ENCODE measurements at regions not wholly inside any gene's neighbourhood (a gene's known extent, or its start where the extent isn't known, plus 50 kb on each side); places are given as distances from the start of the nearest gene placed in this dataset.

DNA sequence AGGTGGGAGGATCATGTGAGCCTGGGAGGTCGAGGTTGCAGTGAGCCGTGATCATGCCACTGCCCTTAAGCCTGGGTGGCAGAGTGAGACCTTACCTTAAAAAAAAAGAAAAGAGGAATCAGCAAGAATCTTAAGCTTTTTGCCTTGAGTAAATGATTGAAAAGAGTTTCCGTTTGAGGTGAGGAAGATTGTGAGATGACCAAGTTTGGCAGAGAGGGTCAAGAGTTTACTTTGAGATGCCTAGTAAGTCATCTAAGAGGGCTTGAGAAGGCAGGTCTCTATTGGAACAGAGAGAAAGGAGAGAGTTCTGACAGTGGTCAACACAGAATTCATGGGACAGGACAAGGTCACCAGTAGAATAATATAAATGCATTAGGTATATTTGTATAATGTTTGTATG, 572.1 kb downstream of the TLE4 start:
- no peak for TF ChIP-seq ZNF570 (CRISPR knock-in tag; IDR thresholded peaks at IDR 0.05; ENCODE audit: borderline replicate concordance)
- no peak for TF ChIP-seq KMT2A (CRISPR knock-in tag; IDR thresholded peaks at IDR 0.05)
- WGBS (ENCODE audit: low lambda C conversion rate), result 0% methylated on average over 3 of the region's 3 CpGs
- in situ Hi-C loops (cut with HindIII; ENCODE audit: extremely low pct_ligation_motif_present, low pct_unique_long_range_greater_than_20kb) (no loop called here), intact Hi-C loops (cut with micrococcal nuclease; ENCODE audit: unreplicated experiment) (no loop called here)
- Histone ChIP-seq H3K27ac (ENCODE audit: extremely low read length, insufficient read depth, low read length) (no peak overlapping the region), H3K9ac (ENCODE audit: insufficient read depth, low read depth, low read length) (no peak overlapping the region), H3K79me2 (ENCODE audit: insufficient read depth, low read length) (no peaks in the 10 kb centered on the region), H4K20me1 (ENCODE audit: insufficient read depth, low read length) (no peaks in the 10 kb centered on the region), H3K4me1 (ENCODE audit: insufficient read depth, low read length) (no peaks in the 10 kb centered on the region), H3K9me3 (ENCODE audit: low read length) (no peaks in the 10 kb centered on the region; the same call in 1 of the 2 replicates), H2AFZ (ENCODE audit: low read length) (no peak overlapping the region), H3K4me3 (replicated peaks in 1 of 3; ENCODE audit: insufficient read depth in 1 of 3, low read depth in 2 of 3, low read length in 3 of 3) (no peak overlapping the region), H3K4me2 (ENCODE audit: low read depth, low read length) (no peak overlapping the region), H3K27me3 (ENCODE audit: control insufficient read depth in 1 of 2, insufficient read depth in 2 of 2, low read length in 2 of 2) (no peaks in the 10 kb centered on the region), H3K36me3 (replicated peaks in 1 of 2; ENCODE audit: control insufficient read depth in 1 of 2, insufficient read depth in 2 of 2, low read length in 2 of 2) (no peaks in the 10 kb centered on the region)
- ATAC-seq, result no peak
- no TSS peak for BruUV-seq (replicated peaks)
- POLR2A ChIA-PET, result no interaction called here
- no peak for FAIRE-seq
- CTCF ChIA-PET (ENCODE audit: low intra/inter-chr PET ratio, low total read pairs), result no interaction called here
- DNase-seq (ENCODE audit: low spot score), result no peak

- H3K27ac ChIP-seq (ENCODE audit: extremely low read length, insufficient read depth, low read length), result no peak overlapping the region
- ChIA-PET CTCF (ENCODE audit: low intra/inter-chr PET ratio, low total read pairs) (no interaction called here), POLR2A (no interaction called here)
- H2AFZ ChIP-seq (ENCODE audit: low read length), result no peak overlapping the region
- in situ Hi-C loops (cut with HindIII; ENCODE audit: extremely low pct_ligation_motif_present, low pct_unique_long_range_greater_than_20kb), result no loop called here
- H3K4me3 ChIP-seq (replicated peaks in 1 of 3; ENCODE audit: insufficient read depth in 1 of 3, low read depth in 2 of 3, low read length in 3 of 3), result no peak overlapping the region
- WGBS (ENCODE audit: low lambda C conversion rate), result 6% methylated on average over 2 of the region's 2 CpGs
- H3K27me3 ChIP-seq (ENCODE audit: control insufficient read depth in 1 of 2, insufficient read depth in 2 of 2, low read length in 2 of 2), result no peaks in the 10 kb centered on the region
- H3K36me3 ChIP-seq (replicated peaks in 1 of 2; ENCODE audit: control insufficient read depth in 1 of 2, insufficient read depth in 2 of 2, low read length in 2 of 2), result no peaks in the 10 kb centered on the region
- FAIRE-seq (no peak), ATAC-seq (no peak), DNase-seq (ENCODE audit: low spot score) (no peak)
- no peak overlapping the region for H3K9ac ChIP-seq (ENCODE audit: insufficient read depth, low read depth, low read length)
- no peaks in the 10 kb centered on the region for H3K4me1 ChIP-seq (ENCODE audit: insufficient read depth, low read length)
- H3K4me2 ChIP-seq (ENCODE audit: low read depth, low read length), result no peak overlapping the region
- BruUV-seq (replicated peaks), result no TSS peak
- H3K9me3 ChIP-seq (ENCODE audit: low read length), result no peaks in the 10 kb centered on the region
- H4K20me1 ChIP-seq (ENCODE audit: insufficient read depth, low read length), result no peaks in the 10 kb centered on the region
- no peaks in the 10 kb centered on the region for H3K79me2 ChIP-seq (ENCODE audit: insufficient read depth, low read length)
- intact Hi-C loops (cut with micrococcal nuclease; ENCODE audit: unreplicated experiment), result no loop called here
- TF ChIP-seq ZNF512 (CRISPR knock-in tag; IDR thresholded peaks at IDR 0.05) (no peak), SNAPC4 (CRISPR knock-in tag; IDR thresholded peaks at IDR 0.05) (no peak), ATF3 (CRISPR knock-in tag; IDR thresholded peaks at IDR 0.05) (no peak), PAF1 (CRISPR knock-in tag; IDR thresholded peaks at IDR 0.05) (no peak), NR1H2 (CRISPR knock-in tag; IDR thresholded peaks at IDR 0.05; ENCODE audit: borderline replicate concordance, low read depth) (no peak), HOXA9 (CRISPR knock-in tag; IDR thresholded peaks at IDR 0.05; ENCODE audit: borderline replicate concordance) (no peak), ZBTB14 (CRISPR knock-in tag; IDR thresholded peaks at IDR 0.05) (no peak), HNRNPUL1 (IDR thresholded peaks at IDR 0.05; ENCODE audit: low read depth, low read length) (no peak), RNF2 (conservative IDR thresholded peaks at IDR 0.05; ENCODE audit: low read depth) (no peak)
Observed at GRCh38 chr9:80134487-80134886, 562.7 kb downstream of the TLE4 start.
